Loucy (cell line): ENCODE measurements at regions not wholly inside any gene's neighbourhood (a gene's known extent, or its start where the extent isn't known, plus 50 kb on each side); places are given as distances from the start of the nearest gene placed in this dataset.

Experiments used
- H2AFZ ChIP-seq: fragments of 200-600 bp; sonication (generic); 2 replicates; pipeline ENCODE4 v1.6.0; 2016; ENCODE audit warnings: antibody characterized with exemption, mild to moderate bottlenecking, low read length, moderate library complexity
- H3F3A ChIP-seq: fragments of 200-600 bp; 2 replicates; pipeline ENCODE4 v1.6.0; 2016; ENCODE audit warnings: antibody characterized with exemption, low read depth, mild to moderate bottlenecking
- H3K27me3 ChIP-seq: fragments of 200-600 bp; sonication (generic); 2 replicates; pipeline ENCODE4 v1.6.1; 2014; ENCODE audit warnings: low read length, mild to moderate bottlenecking; ENCODE audit not compliant: insufficient read depth, poor library complexity, severe bottlenecking
- H3K36me3 ChIP-seq: fragments of 200-600 bp; sonication (generic); 2 replicates; pipeline ENCODE4 v1.6.1; 2016; ENCODE audit warnings: low read length; ENCODE audit not compliant: insufficient read depth
- H3K4me1 ChIP-seq: fragments of 200-600 bp; sonication (generic); 2 replicates; pipeline ENCODE4 v1.5.1; 2014; ENCODE audit warnings: low read length, mild to moderate bottlenecking; ENCODE audit not compliant: insufficient read depth, poor library complexity, severe bottlenecking
- H3K4me2 ChIP-seq: fragments of 200-600 bp; sonication (generic); 2 replicates; pipeline ENCODE4 v1.6.0; 2014; ENCODE audit warnings: antibody characterized with exemption, low read length, low read depth, mild to moderate bottlenecking; ENCODE audit not compliant: poor library complexity, severe bottlenecking
- H3K4me3 ChIP-seq: fragments of 200-600 bp; sonication (generic); 2 replicates; pipeline ENCODE4 v1.5.1; 2014; ENCODE audit warnings: low read length, mild to moderate bottlenecking, mixed read lengths; ENCODE audit not compliant: poor library complexity, severe bottlenecking
- H3K79me2 ChIP-seq: fragments of 200-600 bp; sonication (generic); 2 replicates; pipeline ENCODE4 v1.6.1; 2014; ENCODE audit warnings: low read length; ENCODE audit not compliant: insufficient read depth
- H3K9ac ChIP-seq: fragments of 200-600 bp; sonication (generic); 2 replicates; pipeline ENCODE4 v1.6.0; 2014; ENCODE audit warnings: mild to moderate bottlenecking, low read depth, low read length, moderate library complexity; ENCODE audit not compliant: poor library complexity, severe bottlenecking
- H3K9me2 ChIP-seq: fragments of 200-600 bp; sonication (generic); replicated peaks from 2 replicates; pipeline ENCODE4 v1.6.1; 2016; ENCODE audit warnings: low read depth, low read length, mixed read lengths
- H3K9me3 ChIP-seq: fragments of 200-600 bp; sonication (generic); 2 replicates; pipeline ENCODE4 v1.6.1; 2014; ENCODE audit warnings: mild to moderate bottlenecking, antibody characterized with exemption, low read length, low read depth; ENCODE audit not compliant: insufficient read depth
- H4K20me1 ChIP-seq: fragments of 200-600 bp; sonication (generic); 2 replicates; pipeline ENCODE4 v1.6.0; 2014; ENCODE audit warnings: antibody characterized with exemption, low read length, mild to moderate bottlenecking; ENCODE audit not compliant: insufficient read depth, poor library complexity, severe bottlenecking
- CTCF ChIP-seq: fragments of 200-600 bp; sonication (generic); conservative IDR thresholded peaks from 2 replicates; pipeline ENCODE4 v1.5.1; 2014; ENCODE audit warnings: mild to moderate bottlenecking, antibody characterized with exemption, low read length
- EZH2phosphoT487 ChIP-seq: fragments of 200-600 bp; IDR thresholded peaks from 2 replicates; pipeline ENCODE4 v1.6.1; 2018; ENCODE audit warnings: antibody characterized with exemption, mild to moderate bottlenecking, moderate library complexity, borderline replicate concordance

GRCh38 chr7:130883928-130884327 is 149.9 kb upstream of the KLF14 start:
- H3K9me3 ChIP-seq: no peaks in the 10 kb centered on the region
- H3K36me3 ChIP-seq: peaks cover 14% of the 10 kb centered on the region; the same call in 1 of the 2 replicates
- H3K79me2 ChIP-seq: no peaks in the 10 kb centered on the region
- no peak overlapping the region for H3K4me2 ChIP-seq
- TF ChIP-seq CTCF: no peak
- no peak for TF ChIP-seq EZH2phosphoT487
- no peaks in the 10 kb centered on the region for H3K4me1 ChIP-seq
- no peak overlapping the region for H3K4me3 ChIP-seq
- no peak overlapping the region for H2AFZ ChIP-seq
- no peaks in the 10 kb centered on the region for H4K20me1 ChIP-seq
- H3K27me3 ChIP-seq: no peaks in the 10 kb centered on the region
- no peak overlapping the region for H3K9ac ChIP-seq
- no peaks in the 10 kb centered on the region for H3F3A ChIP-seq
- no peaks in the 10 kb centered on the region for H3K9me2 ChIP-seq

GRCh38 chr7:130884437-130885417 is 150.7 kb upstream of the KLF14 start:
- H3K36me3 ChIP-seq: peaks cover 14% of the 10 kb centered on the region; the same call in 1 of the 2 replicates
- no peaks in the 10 kb centered on the region for H3K79me2 ChIP-seq
- H3K9me3 ChIP-seq: no peaks in the 10 kb centered on the region
- TF ChIP-seq CTCF (no peak), EZH2phosphoT487 (no peak)
- H2AFZ ChIP-seq: no peak overlapping the region
- no peaks in the 10 kb centered on the region for H3K27me3 ChIP-seq
- H3F3A ChIP-seq: no peaks in the 10 kb centered on the region
- no peak overlapping the region for H3K9ac ChIP-seq
- no peaks in the 10 kb centered on the region for H4K20me1 ChIP-seq
- no peaks in the 10 kb centered on the region for H3K9me2 ChIP-seq
- H3K4me3 ChIP-seq: no peak overlapping the region
- H3K4me2 ChIP-seq: no peak overlapping the region
- no peaks in the 10 kb centered on the region for H3K4me1 ChIP-seq

GRCh38 chr7:130886438-130887135 is 152.6 kb upstream of the KLF14 start:
- H3K4me2 ChIP-seq: no peak overlapping the region
- H3K4me1 ChIP-seq: no peaks in the 10 kb centered on the region
- H3K27me3 ChIP-seq: no peaks in the 10 kb centered on the region
- peaks cover 14% of the 10 kb centered on the region; the same call in 1 of the 2 replicates for H3K36me3 ChIP-seq
- no peak overlapping the region for H3K4me3 ChIP-seq
- no peaks in the 10 kb centered on the region for H3K9me3 ChIP-seq
- H3K9ac ChIP-seq: no peak overlapping the region
- TF ChIP-seq EZH2phosphoT487 (no peak), CTCF (no peak)
- no peaks in the 10 kb centered on the region for H3F3A ChIP-seq
- no peaks in the 10 kb centered on the region for H3K79me2 ChIP-seq
- no peaks in the 10 kb centered on the region for H4K20me1 ChIP-seq
- no peak overlapping the region for H2AFZ ChIP-seq
- H3K9me2 ChIP-seq: no peaks in the 10 kb centered on the region
